ENCODE measurements at regions not wholly inside any gene's neighbourhood (a gene's known extent, or its start where the extent isn't known, plus 50 kb on each side); places are given as distances from the start of the nearest gene placed in this dataset.

GRCh38 chr10:56561336-56561735 is 200.3 kb upstream of the ZWINT start:
- no peak for DNase-seq
- Histone ChIP-seq H3K4me1 (no peaks in the 10 kb centered on the region), H3K4me3 (no peak overlapping the region), H3K36me3 (no peaks in the 10 kb centered on the region), H3K27ac (no peak overlapping the region), H3K27me3 (no peaks in the 10 kb centered on the region), H3K9me3 (no peaks in the 10 kb centered on the region)
- WGBS (ENCODE audit: insufficient coverage, low coverage, low lambda C conversion rate, missing lambda C conversion rate): 48% methylated on average over 3 of the region's 3 CpGs
- intact Hi-C loops (cut with DNase I): no loop called here
- TF ChIP-seq CTCF (IDR thresholded peaks at IDR 0.05) (no peak), POLR2A (IDR thresholded peaks at IDR 0.05) (no peak)
- no peak for ATAC-seq

GRCh38 chr10:56551037-56551436 is 190.0 kb upstream of the ZWINT start:
- WGBS (ENCODE audit: insufficient coverage, low coverage, low lambda C conversion rate, missing lambda C conversion rate): 42% methylated on average over 9 of the region's 9 CpGs
- no peaks in the 10 kb centered on the region for H3K27me3 ChIP-seq
- no peak overlapping the region for H3K4me3 ChIP-seq
- DNase-seq (no peak), ATAC-seq (peak in 3 of 4 donors; percentile 21 to 58 (median 38))
- no peak overlapping the region for H3K27ac ChIP-seq
- intact Hi-C loops (cut with DNase I): no loop called here
- TF ChIP-seq POLR2A (IDR thresholded peaks at IDR 0.05) (no peak), CTCF (IDR thresholded peaks at IDR 0.05) (no peak)
- H3K4me1 ChIP-seq: no peaks in the 10 kb centered on the region
- no peaks in the 10 kb centered on the region for H3K9me3 ChIP-seq
- no peaks in the 10 kb centered on the region for H3K36me3 ChIP-seq

- Histone ChIP-seq H3K4me1 (no peaks in the 10 kb centered on the region), H3K36me3 (no peaks in the 10 kb centered on the region), H3K9me3 (no peaks in the 10 kb centered on the region), H3K27ac (no peak overlapping the region), H3K4me3 (no peak overlapping the region), H3K27me3 (no peaks in the 10 kb centered on the region)
- DNase-seq (no peak), ATAC-seq (no peak)
- TF ChIP-seq CTCF (IDR thresholded peaks at IDR 0.05) (no peak), POLR2A (IDR thresholded peaks at IDR 0.05) (no peak)
- WGBS (ENCODE audit: insufficient coverage, low coverage, low lambda C conversion rate, missing lambda C conversion rate): 46% methylated on average over 4 of the region's 4 CpGs
- intact Hi-C loops (cut with DNase I): no loop called here
These were observed 186.1 kb upstream of the ZWINT start for GRCh38 chr10:56547163-56547562.

GRCh38 chr10:56537984-56538383 is 176.9 kb upstream of the ZWINT start:
- H3K36me3 ChIP-seq: no peaks in the 10 kb centered on the region
- no peaks in the 10 kb centered on the region for H3K4me1 ChIP-seq
- intact Hi-C loops (cut with DNase I): no loop called here
- no peaks in the 10 kb centered on the region for H3K9me3 ChIP-seq
- TF ChIP-seq POLR2A (IDR thresholded peaks at IDR 0.05): no peak
- TF ChIP-seq CTCF (IDR thresholded peaks at IDR 0.05): no peak
- WGBS (ENCODE audit: insufficient coverage, low coverage, low lambda C conversion rate, missing lambda C conversion rate): 50% methylated on average over 4 of the region's 4 CpGs
- peak in 1 of 4 donors; percentile 63 for ATAC-seq
- H3K27me3 ChIP-seq: no peaks in the 10 kb centered on the region
- DNase-seq: no peak
- no peak overlapping the region for H3K4me3 ChIP-seq
- H3K27ac ChIP-seq: no peak overlapping the region

- Histone ChIP-seq H3K36me3 (no peaks in the 10 kb centered on the region), H3K4me3 (no peak overlapping the region), H3K9me3 (no peaks in the 10 kb centered on the region), H3K27me3 (no peaks in the 10 kb centered on the region), H3K4me1 (no peaks in the 10 kb centered on the region), H3K27ac (no peak overlapping the region)
- DNase-seq (no peak), ATAC-seq (no peak)
- intact Hi-C loops (cut with DNase I): no loop called here
- 52% methylated on average over 3 of the region's 3 CpGs for WGBS (ENCODE audit: insufficient coverage, low coverage, low lambda C conversion rate, missing lambda C conversion rate)
- TF ChIP-seq POLR2A (IDR thresholded peaks at IDR 0.05) (no peak), CTCF (IDR thresholded peaks at IDR 0.05) (no peak)
These were observed 161.1 kb upstream of the ZWINT start for GRCh38 chr10:56522166-56522565.
